Esophagus squamous epithelium (tissue), 5 donors: ENCODE measurements at regions not wholly inside any gene's neighbourhood (a gene's known extent, or its start where the extent isn't known, plus 50 kb on each side); places are given as distances from the start of the nearest gene placed in this dataset.
A peak's percentile ranks its signal among the peaks of the same experiment; 100 is the strongest.

Experiments used
- DNase-seq: peaks from one replicate; lab custom pipeline; 2025; lab: John Stamatoyannopoulos, UW
- H3K27ac ChIP-seq, 4 donors: fragments of 200-600 bp; sonication (generic); one replicate each; pipeline ENCODE4 v1.5.1; 2016 to 2019; ENCODE audit warnings: mild to moderate bottlenecking in 1 of 4
- H3K27me3 ChIP-seq, 4 donors: fragments of 200-600 bp; sonication (generic); 1 replicate in 3 of 4; 2 replicates in 1 of 4; pipeline versions ENCODE4 v1.5.1 to v1.6.0; 2017 to 2021; ENCODE audit warnings: antibody characterized with exemption in 1 of 4
- H3K36me3 ChIP-seq, 3 donors: fragments of 200-600 bp; sonication (generic); one replicate each; pipeline ENCODE4 v1.5.1; 2016 to 2019
- H3K4me1 ChIP-seq, 3 donors: fragments of 200-600 bp; sonication (generic); one replicate each; pipeline ENCODE4 v1.5.1; 2017 to 2019
- H3K4me3 ChIP-seq, 4 donors: fragments of 200-600 bp; sonication (generic); 1 replicate in 3 of 4; 2 replicates in 1 of 4; pipeline ENCODE4 v1.5.1; 2016 to 2019; ENCODE audit warnings: mild to moderate bottlenecking in 2 of 4, moderate library complexity in 1 of 4
- H3K9me3 ChIP-seq, 3 donors: fragments of 200-600 bp; sonication (generic); one replicate each; pipeline ENCODE4 v1.5.1; 2016 to 2019
- CTCF ChIP-seq, 6 experiments: fragments of 450-650 bp in 4 of 6; fragments of 200-600 bp in 2 of 6; sonication (generic) in 2 of 6; IDR thresholded peaks; one replicate each; pipeline ENCODE4 v1.5.1; 2016 to 2019; ENCODE audit warnings: antibody characterized with exemption in 6 of 6, mild to moderate bottlenecking in 4 of 6, moderate library complexity in 4 of 6
- POLR2A ChIP-seq, 4 donors: fragments of 450-650 bp; IDR thresholded peaks; one replicate each; pipeline ENCODE4 v1.6.1; 2017; ENCODE audit warnings: antibody characterized with exemption in 4 of 4, mild to moderate bottlenecking in 4 of 4, moderate library complexity in 3 of 4
- WGBS, 2 donors: methylation state at CpG; one replicate each; pipeline ENCODE4 v1.1.5; 2018; 5-methylcytosine and 5-hydroxymethylcytosine counted together
- intact Hi-C: fragments of 100-400 bp; cut with DNase I; formaldehyde crosslinking; loops from one replicate; pipeline ENCODE4 v1.15.0; 2022
- donor health status: DM: yes; HTN: yes; CAD: no.

- TF ChIP-seq CTCF (IDR thresholded peaks at IDR 0.05), result no peak
- intact Hi-C loops, result no loop called here
- Histone ChIP-seq H3K4me1 (no peaks in the 10 kb centered on the region), H3K4me3 (no peak overlapping the region), H3K27me3 (no peaks in the 10 kb centered on the region), H3K9me3 (no peaks in the 10 kb centered on the region), H3K36me3 (no peaks in the 10 kb centered on the region), H3K27ac (no peak overlapping the region)
- no peak for DNase-seq
- 86 to 94% methylated on average over 1 of the region's 1 CpG for WGBS, 2 donors
Observed at GRCh38 chr14:85175556-85175955, 354.4 kb upstream of the FLRT2 start.

- Histone ChIP-seq H3K4me3 (no peak overlapping the region), H3K27ac (peak overlapping the region in 1 of 4 donors; percentile 26), H3K27me3 (no peaks in the 10 kb centered on the region), H3K9me3 (no peaks in the 10 kb centered on the region), H3K4me1 (no peaks in the 10 kb centered on the region), H3K36me3 (no peaks in the 10 kb centered on the region)
- no peak for TF ChIP-seq CTCF (IDR thresholded peaks at IDR 0.05)
- no peak for TF ChIP-seq POLR2A (IDR thresholded peaks at IDR 0.05)
- WGBS, 2 donors, result 86 to 90% methylated on average over 2 of the region's 2 CpGs
- DNase-seq, result no peak
- intact Hi-C loops, result no loop called here
Observed at GRCh38 chr14:85178864-85179263, 351.1 kb upstream of the FLRT2 start.

- WGBS, 2 donors, result 75 to 82% methylated on average over 1 of the region's 1 CpG
- no peaks in the 10 kb centered on the region for H3K9me3 ChIP-seq
- H3K4me3 ChIP-seq, result no peak overlapping the region
- no peak overlapping the region for H3K27ac ChIP-seq
- DNase-seq, result no peak
- H3K27me3 ChIP-seq, result no peaks in the 10 kb centered on the region
- H3K36me3 ChIP-seq, result no peaks in the 10 kb centered on the region
- TF ChIP-seq POLR2A (IDR thresholded peaks at IDR 0.05), result no peak
- TF ChIP-seq CTCF (IDR thresholded peaks at IDR 0.05), result no peak
- no peaks in the 10 kb centered on the region for H3K4me1 ChIP-seq
- intact Hi-C loops, result no loop called here
Observed at GRCh38 chr14:85180876-85181275, 349.1 kb upstream of the FLRT2 start.

GRCh38 chr14:85182282-85182681 is 347.7 kb upstream of the FLRT2 start:
- no peak overlapping the region for H3K4me3 ChIP-seq
- H3K9me3 ChIP-seq, result no peaks in the 10 kb centered on the region
- H3K4me1 ChIP-seq, result no peaks in the 10 kb centered on the region
- intact Hi-C loops, result no loop called here
- TF ChIP-seq POLR2A (IDR thresholded peaks at IDR 0.05) (no peak), CTCF (IDR thresholded peaks at IDR 0.05) (no peak)
- H3K27me3 ChIP-seq, result no peaks in the 10 kb centered on the region
- no peak for DNase-seq
- H3K27ac ChIP-seq, result no peak overlapping the region
- WGBS, 2 donors, result 34 to 57% methylated on average over 4 of the region's 4 CpGs
- H3K36me3 ChIP-seq, result no peaks in the 10 kb centered on the region

GRCh38 chr14:85186082-85186481 is 343.9 kb upstream of the FLRT2 start:
- no peak overlapping the region for H3K27ac ChIP-seq
- H3K36me3 ChIP-seq, result no peaks in the 10 kb centered on the region
- TF ChIP-seq CTCF (IDR thresholded peaks at IDR 0.05) (no peak), POLR2A (IDR thresholded peaks at IDR 0.05) (no peak)
- intact Hi-C loops, result no loop called here
- H3K4me1 ChIP-seq, result peaks cover 0 to 10% (median 0%) of the 10 kb centered on the region in 3 donors
- no peak overlapping the region for H3K4me3 ChIP-seq
- 76 to 85% methylated on average over 3 to 8 of the region's 8 CpGs for WGBS, 2 donors
- DNase-seq, result no peak
- H3K9me3 ChIP-seq, result no peaks in the 10 kb centered on the region
- H3K27me3 ChIP-seq, result no peaks in the 10 kb centered on the region
